ENCODE measurements at regions not wholly inside any gene's neighbourhood (a gene's known extent, or its start where the extent isn't known, plus 50 kb on each side); places are given as distances from the start of the nearest gene placed in this dataset.
"Not testable (repeated sequence)": the region's sequence is repeated elsewhere in the genome, so short reads cannot be mapped to it uniquely, and the experiment has no call there.

GRCh38 chr2:129199501-129199900 lies 780.0 kb upstream of the RAB6C start:
- Histone ChIP-seq H3K9me3 (no peaks in the 10 kb centered on the region), H3K27ac (no peak overlapping the region), H3K27me3 (no peaks in the 10 kb centered on the region), H3K4me1 (no peaks in the 10 kb centered on the region), H3K4me3 (no peak overlapping the region), H3K36me3 (no peaks in the 10 kb centered on the region)
- intact Hi-C loops (cut with DNase I): no loop called here
- no peak for DNase-seq (ENCODE audit: low spot score in 2 of 2)
- TF ChIP-seq, protein P1, sequence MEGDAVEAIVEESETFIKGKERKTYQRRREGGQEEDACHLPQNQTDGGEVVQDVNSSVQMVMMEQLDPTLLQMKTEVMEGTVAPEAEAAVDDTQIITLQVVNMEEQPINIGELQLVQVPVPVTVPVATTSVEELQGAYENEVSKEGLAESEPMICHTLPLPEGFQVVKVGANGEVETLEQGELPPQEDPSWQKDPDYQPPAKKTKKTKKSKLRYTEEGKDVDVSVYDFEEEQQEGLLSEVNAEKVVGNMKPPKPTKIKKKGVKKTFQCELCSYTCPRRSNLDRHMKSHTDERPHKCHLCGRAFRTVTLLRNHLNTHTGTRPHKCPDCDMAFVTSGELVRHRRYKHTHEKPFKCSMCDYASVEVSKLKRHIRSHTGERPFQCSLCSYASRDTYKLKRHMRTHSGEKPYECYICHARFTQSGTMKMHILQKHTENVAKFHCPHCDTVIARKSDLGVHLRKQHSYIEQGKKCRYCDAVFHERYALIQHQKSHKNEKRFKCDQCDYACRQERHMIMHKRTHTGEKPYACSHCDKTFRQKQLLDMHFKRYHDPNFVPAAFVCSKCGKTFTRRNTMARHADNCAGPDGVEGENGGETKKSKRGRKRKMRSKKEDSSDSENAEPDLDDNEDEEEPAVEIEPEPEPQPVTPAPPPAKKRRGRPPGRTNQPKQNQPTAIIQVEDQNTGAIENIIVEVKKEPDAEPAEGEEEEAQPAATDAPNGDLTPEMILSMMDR (IDR thresholded peaks at IDR 0.05): no peak

DNA sequence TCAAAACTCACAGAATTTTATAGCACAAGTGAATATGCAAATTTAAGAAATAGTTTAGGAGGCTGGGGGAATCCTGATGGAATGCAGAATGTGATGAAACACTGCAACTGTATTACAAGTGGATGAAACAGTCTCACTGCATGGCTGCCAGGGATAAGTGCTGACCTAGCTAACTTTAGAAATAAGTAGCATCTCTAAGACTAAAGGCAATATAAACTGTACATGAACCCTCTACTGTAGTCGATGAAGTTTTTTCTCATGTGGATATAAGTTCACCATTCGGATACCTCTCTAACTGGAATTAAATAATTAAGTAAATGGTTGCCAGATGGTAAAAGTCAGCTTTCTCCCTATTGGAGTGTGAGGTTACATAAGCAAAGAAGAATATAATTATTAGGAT lies 777.8 kb upstream of the RAB6C start:
- H3K27ac ChIP-seq: no peak overlapping the region
- no peaks in the 10 kb centered on the region for H3K9me3 ChIP-seq
- no peak for DNase-seq (ENCODE audit: low spot score in 2 of 2)
- H3K4me1 ChIP-seq: no peaks in the 10 kb centered on the region
- no peaks in the 10 kb centered on the region for H3K36me3 ChIP-seq
- TF ChIP-seq, protein P1 (IDR thresholded peaks at IDR 0.05): no peak
- intact Hi-C loops (cut with DNase I): no loop called here
- no peak overlapping the region for H3K4me3 ChIP-seq
- H3K27me3 ChIP-seq: no peaks in the 10 kb centered on the region

- Histone ChIP-seq H3K4me1 (no peaks in the 10 kb centered on the region), H3K4me3 (no peak overlapping the region), H3K27me3 (no peaks in the 10 kb centered on the region), H3K36me3 (no peaks in the 10 kb centered on the region), H3K27ac (no peak overlapping the region), H3K9me3 (no peaks in the 10 kb centered on the region)
- intact Hi-C loops (cut with DNase I): no loop called here
- DNase-seq (ENCODE audit: low spot score in 2 of 2): no peak
- TF ChIP-seq, protein P1 (IDR thresholded peaks at IDR 0.05): no peak
Observed at GRCh38 chr2:129203331-129203730, 776.1 kb upstream of the RAB6C start.

GRCh38 chr2:129204581-129204980 lies 774.9 kb upstream of the RAB6C start:
- intact Hi-C loops (cut with DNase I); H3K36me3 ChIP-seq; H3K4me3 ChIP-seq; H3K9me3 ChIP-seq; H3K27me3 ChIP-seq; H3K4me1 ChIP-seq; DNase-seq (ENCODE audit: low spot score in 2 of 2); H3K27ac ChIP-seq: not testable (repeated sequence)

DNA sequence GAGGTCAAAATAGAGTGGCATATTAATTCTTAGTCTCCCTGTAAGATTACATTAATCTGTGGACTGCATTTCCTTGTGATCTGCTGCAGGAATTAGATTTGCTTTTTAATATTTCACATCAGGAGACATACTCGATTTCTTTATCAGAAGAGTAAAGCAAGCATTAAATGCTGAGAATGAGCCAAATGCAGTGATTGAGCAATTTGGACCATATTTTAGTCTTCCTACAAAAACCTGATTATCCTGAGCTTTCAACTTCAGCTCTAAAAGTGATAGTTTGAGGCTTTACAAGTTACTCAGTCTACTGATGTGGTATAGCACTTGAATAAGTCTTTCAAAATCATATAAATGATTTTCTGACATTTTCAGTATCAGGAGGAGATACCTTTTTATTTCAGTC lies 774.3 kb upstream of the RAB6C start:
- intact Hi-C loops (cut with DNase I): no loop called here
- H3K36me3 ChIP-seq: no peaks in the 10 kb centered on the region
- no peaks in the 10 kb centered on the region for H3K27me3 ChIP-seq
- no peaks in the 10 kb centered on the region for H3K4me1 ChIP-seq
- no peak overlapping the region for H3K27ac ChIP-seq
- H3K4me3 ChIP-seq: no peak overlapping the region
- DNase-seq (ENCODE audit: low spot score in 2 of 2): no peak
- no peaks in the 10 kb centered on the region for H3K9me3 ChIP-seq
- TF ChIP-seq, protein P1 (IDR thresholded peaks at IDR 0.05): no peak

DNA sequence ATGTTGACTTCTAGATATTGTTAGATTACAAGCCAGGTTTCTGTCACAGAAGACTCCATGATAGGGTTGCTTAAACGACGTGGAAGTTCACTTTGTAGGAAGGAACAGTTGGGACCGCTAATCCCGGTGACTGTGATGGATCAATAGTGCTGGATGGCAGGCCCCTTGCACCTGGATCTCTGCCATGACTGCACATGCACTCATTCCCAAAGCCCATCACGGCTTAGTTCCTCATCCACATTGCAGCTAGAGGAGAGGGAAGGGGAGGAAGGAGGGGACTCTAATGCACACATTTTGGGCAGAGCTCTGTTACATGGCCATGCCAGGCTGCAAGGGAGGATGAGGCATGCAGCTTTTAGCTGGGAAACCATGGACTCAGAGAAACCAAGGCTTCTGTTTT lies 773.7 kb upstream of the RAB6C start:
- TF ChIP-seq, protein P1 (IDR thresholded peaks at IDR 0.05): no peak
- Histone ChIP-seq H3K4me3 (no peak overlapping the region), H3K9me3 (no peaks in the 10 kb centered on the region), H3K27me3 (no peaks in the 10 kb centered on the region), H3K27ac (no peak overlapping the region), H3K36me3 (no peaks in the 10 kb centered on the region), H3K4me1 (no peaks in the 10 kb centered on the region)
- intact Hi-C loops (cut with DNase I): no loop called here
- DNase-seq (ENCODE audit: low spot score in 2 of 2): no peak
